Activated B cell treated with CpG ODN at 0.5 μM for 24 hours (primary cell): ENCODE measurements at regions not wholly inside any gene's neighbourhood (a gene's known extent, or its start where the extent isn't known, plus 50 kb on each side); places are given as distances from the start of the nearest gene placed in this dataset.

Experiments used
- ATAC-seq: fragments of 200-7000 bp; cut with Tn5 transposase; one replicate; pipeline ENCODE4 v1.10.0; 2021; ENCODE audit warnings: low read depth, mild to moderate bottlenecking, moderate library complexity
- CTCF ChIA-PET: fragments of 350-600 bp; sonication (Branson Sonifier 250); formaldehyde crosslinking; loops from one replicate; lab custom pipeline; 2021; ENCODE audit warnings: antibody characterized with exemption; lab: Charles Lee
- POLR2A ChIA-PET: fragments of 350-600 bp; sonication (Branson Sonifier 250); formaldehyde crosslinking; loops from one replicate; lab custom pipeline; 2021; ENCODE audit warnings: antibody characterized with exemption; lab: Charles Lee
- DNase-seq: peaks from one replicate; pipeline ENCODE4 v3.0.0; 2022
- H3K27ac Mint-ChIP-seq: one replicate; pipeline ENCODE4 v1.8.0; 2020; ENCODE audit warnings: mixed read lengths
- H3K27me3 Mint-ChIP-seq: one replicate; pipeline ENCODE4 v1.8.0; 2021; ENCODE audit warnings: mixed read lengths
- H3K36me3 Mint-ChIP-seq: one replicate; pipeline ENCODE4 v1.8.0; 2021; ENCODE audit warnings: low read depth, mixed read lengths
- H3K4me1 Mint-ChIP-seq: one replicate; pipeline ENCODE4 v1.8.0; 2021; ENCODE audit warnings: mixed read lengths
- H3K4me3 Mint-ChIP-seq: one replicate; pipeline ENCODE4 v1.8.0; 2020; ENCODE audit warnings: mild to moderate bottlenecking, mixed read lengths
- H3K9me3 Mint-ChIP-seq: one replicate; pipeline ENCODE4 v1.8.0; 2020; ENCODE audit warnings: mixed read lengths
- intact Hi-C: fragments of 100-400 bp; cut with micrococcal nuclease; formaldehyde crosslinking; loops from one replicate; pipeline ENCODE4 v1.15.1; 2024
- TF ChIP-seq, protein P1 (sequence below): fragments of 200-600 bp; IDR thresholded peaks from one replicate; pipeline ENCODE4 v1.8.0; 2022; ENCODE audit warnings: antibody characterized with exemption, mild to moderate bottlenecking

DNA sequence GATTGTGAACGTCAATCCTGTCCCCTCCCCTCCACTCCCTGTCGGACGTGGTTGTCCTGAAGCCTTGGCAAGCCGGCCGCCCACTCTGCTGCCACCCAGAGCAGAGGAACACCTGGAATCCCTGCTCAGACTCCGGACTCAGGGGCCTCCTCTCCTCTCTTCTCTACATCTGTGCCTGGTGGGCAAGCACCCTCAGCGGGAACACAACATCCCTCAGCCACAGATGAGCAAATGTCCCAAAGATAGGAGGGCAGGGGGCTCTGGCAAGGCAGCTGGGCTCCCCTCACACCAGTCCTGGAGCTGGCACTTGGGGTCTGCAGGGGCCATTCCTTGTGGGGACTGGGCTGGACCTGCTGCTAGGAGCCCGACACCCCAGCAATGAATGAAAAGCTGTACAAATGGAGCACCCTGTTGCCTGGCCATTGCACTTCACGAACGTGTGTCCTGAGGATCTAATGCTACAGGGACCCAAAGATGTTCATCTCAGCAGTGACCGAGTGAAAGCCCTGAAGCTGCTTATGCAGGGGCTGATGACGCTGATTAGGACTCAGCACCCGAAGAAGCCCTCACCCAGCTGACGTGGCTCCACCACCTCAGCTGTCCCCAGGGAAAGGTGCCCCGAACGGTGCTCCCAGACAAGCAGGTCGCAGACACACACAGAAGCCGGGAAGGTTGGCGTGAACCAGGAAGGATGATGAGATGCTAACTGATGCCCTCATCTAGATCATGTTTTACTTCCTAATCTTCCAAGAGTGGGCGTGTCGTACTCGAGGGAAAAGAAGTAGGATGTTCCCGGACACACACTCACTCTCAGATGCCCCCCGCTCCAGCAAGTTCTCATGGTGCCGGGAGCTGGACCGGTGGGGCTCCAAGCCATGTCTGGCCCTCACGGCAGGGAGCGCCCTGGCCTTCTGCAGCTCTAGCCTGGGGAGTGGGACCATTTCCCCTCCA is 177.0 kb upstream of the PPP1R26 start:
- CTCF ChIA-PET, result no interaction called here
- intact Hi-C loops, result no loop called here
- Mint-ChIP-seq H3K36me3 (no peaks in the 10 kb centered on the region), H3K27me3 (peaks cover 17% of the 10 kb centered on the region), H3K9me3 (no peaks in the 10 kb centered on the region), H3K4me3 (no peak overlapping the region), H3K27ac (no peak overlapping the region), H3K4me1 (no peaks in the 10 kb centered on the region)
- TF ChIP-seq, protein P1, sequence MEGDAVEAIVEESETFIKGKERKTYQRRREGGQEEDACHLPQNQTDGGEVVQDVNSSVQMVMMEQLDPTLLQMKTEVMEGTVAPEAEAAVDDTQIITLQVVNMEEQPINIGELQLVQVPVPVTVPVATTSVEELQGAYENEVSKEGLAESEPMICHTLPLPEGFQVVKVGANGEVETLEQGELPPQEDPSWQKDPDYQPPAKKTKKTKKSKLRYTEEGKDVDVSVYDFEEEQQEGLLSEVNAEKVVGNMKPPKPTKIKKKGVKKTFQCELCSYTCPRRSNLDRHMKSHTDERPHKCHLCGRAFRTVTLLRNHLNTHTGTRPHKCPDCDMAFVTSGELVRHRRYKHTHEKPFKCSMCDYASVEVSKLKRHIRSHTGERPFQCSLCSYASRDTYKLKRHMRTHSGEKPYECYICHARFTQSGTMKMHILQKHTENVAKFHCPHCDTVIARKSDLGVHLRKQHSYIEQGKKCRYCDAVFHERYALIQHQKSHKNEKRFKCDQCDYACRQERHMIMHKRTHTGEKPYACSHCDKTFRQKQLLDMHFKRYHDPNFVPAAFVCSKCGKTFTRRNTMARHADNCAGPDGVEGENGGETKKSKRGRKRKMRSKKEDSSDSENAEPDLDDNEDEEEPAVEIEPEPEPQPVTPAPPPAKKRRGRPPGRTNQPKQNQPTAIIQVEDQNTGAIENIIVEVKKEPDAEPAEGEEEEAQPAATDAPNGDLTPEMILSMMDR, result no peak
- no peak for DNase-seq
- POLR2A ChIA-PET, result no interaction called here
- no peak for ATAC-seq

DNA sequence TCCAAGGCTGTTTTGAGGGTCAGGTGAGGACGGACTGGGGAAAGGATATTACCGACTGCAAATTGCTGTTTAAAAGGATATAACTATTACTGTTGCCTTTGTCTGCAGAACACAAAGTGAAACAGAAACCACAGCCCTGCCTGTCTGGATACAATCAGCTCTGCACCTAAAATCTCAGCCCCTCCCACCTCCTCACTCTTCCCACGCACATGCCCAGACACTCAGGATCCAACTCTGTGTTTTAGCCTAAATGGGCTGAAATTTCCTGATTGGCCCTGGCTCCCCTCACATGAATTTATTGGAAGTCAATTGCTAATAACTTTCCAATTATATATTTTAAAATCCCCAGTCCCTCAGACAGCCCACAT is 176.3 kb upstream of the PPP1R26 start:
- Mint-ChIP-seq H3K4me3 (no peak overlapping the region), H3K9me3 (no peaks in the 10 kb centered on the region), H3K36me3 (no peaks in the 10 kb centered on the region), H3K4me1 (no peaks in the 10 kb centered on the region), H3K27ac (no peak overlapping the region), H3K27me3 (peaks cover 15% of the 10 kb centered on the region)
- ChIA-PET CTCF (no interaction called here), POLR2A (no interaction called here)
- TF ChIP-seq, protein P1, result no peak
- ATAC-seq, result no peak
- DNase-seq, result no peak
- intact Hi-C loops, result no loop called here

DNA sequence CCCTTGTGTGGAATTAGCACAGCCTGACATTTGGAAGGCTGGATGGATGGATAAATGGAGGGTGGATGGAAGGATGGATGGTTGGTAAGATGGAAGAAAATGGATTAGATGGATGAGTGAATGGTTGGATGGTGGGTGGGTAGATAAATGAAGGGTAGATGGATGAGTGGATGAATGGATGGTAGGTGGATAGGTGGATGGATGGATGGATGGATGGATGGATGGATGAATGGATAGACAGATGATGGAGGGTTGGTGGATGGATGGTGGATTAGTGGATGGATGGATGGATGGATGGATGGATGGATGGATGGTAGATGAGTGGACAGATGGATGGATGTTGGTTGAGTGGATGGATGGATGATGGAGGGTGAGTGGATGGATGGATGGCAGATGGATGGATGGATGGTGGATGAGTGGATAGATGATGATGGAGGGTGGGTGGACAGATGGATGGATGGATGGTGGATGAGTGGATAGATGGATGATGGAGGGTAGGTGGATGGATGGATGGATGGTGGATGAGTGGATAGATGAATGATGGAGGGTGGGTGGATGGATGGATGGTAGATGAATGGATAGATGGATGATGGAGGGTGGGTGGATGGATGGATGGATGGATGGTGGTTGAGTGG is 175.6 kb upstream of the PPP1R26 start:
- DNase-seq, result no peak
- TF ChIP-seq, protein P1, result no peak
- no peaks in the 10 kb centered on the region for H3K4me1 Mint-ChIP-seq
- ChIA-PET CTCF (no interaction called here), POLR2A (no interaction called here)
- H3K27me3 Mint-ChIP-seq, result peaks cover 17% of the 10 kb centered on the region
- no peak overlapping the region for H3K27ac Mint-ChIP-seq
- no peak for ATAC-seq
- H3K9me3 Mint-ChIP-seq, result no peaks in the 10 kb centered on the region
- no peaks in the 10 kb centered on the region for H3K36me3 Mint-ChIP-seq
- H3K4me3 Mint-ChIP-seq, result no peak overlapping the region
- intact Hi-C loops, result no loop called here

DNA sequence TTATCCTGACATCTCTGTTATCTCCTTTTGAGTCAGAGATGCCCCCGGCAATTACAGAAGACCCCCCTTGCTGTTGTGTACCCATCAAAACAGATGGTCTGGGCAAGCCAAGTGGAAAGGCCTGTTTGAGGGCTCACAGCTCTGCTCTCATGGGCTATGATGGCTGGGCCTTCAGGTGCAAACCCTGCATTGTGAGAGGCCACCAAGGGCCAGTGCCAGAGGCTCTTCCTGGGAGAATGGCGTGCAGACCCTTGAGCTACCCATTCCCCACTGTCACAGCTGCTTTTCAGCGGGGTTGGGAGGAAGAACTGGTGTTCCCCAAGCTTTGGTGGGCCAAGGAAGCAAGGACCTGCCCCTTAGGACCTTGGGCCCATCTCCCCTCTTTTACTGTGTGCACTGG is 174.7 kb upstream of the PPP1R26 start:
- H3K4me1 Mint-ChIP-seq, result no peaks in the 10 kb centered on the region
- ATAC-seq (no peak), DNase-seq (no peak)
- H3K4me3 Mint-ChIP-seq, result no peak overlapping the region
- intact Hi-C loops, result no loop called here
- no peaks in the 10 kb centered on the region for H3K9me3 Mint-ChIP-seq
- no peaks in the 10 kb centered on the region for H3K36me3 Mint-ChIP-seq
- ChIA-PET CTCF (no interaction called here), POLR2A (no interaction called here)
- TF ChIP-seq, protein P1, result no peak
- H3K27me3 Mint-ChIP-seq, result peaks cover 20% of the 10 kb centered on the region
- no peak overlapping the region for H3K27ac Mint-ChIP-seq

DNA sequence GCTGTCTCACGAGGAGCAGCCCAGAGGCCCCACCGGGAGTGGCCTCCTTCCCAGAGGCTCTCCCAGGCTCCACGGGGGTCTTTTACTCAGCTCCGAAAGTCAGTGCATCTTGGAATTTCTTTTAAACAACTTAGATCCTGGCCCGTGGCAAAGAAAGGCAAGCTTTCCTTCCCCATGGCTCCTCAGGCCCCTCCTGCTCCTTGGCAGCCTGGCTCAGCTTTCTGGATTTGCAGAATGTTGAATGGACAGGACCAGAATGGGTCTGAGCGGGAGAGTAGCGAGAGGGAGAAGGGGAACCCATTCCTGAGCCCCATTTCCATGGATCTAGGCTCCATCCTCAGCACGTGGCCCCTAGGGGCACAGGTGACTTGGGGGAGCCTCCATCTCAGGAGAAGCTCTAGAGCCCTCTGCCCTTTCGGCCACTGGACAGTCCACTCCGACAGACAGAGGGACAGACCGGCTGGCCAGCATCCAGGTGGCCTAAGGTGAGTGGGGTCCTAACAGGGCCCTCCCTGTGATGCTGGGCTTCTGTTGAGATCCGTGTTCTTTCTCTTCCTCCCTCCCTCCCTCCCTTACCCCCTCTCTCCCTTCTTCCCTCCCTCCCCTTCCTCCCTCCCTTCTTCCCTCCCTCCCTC is 173.9 kb upstream of the PPP1R26 start:
- H3K9me3 Mint-ChIP-seq, result no peaks in the 10 kb centered on the region
- no peak overlapping the region for H3K27ac Mint-ChIP-seq
- no peaks in the 10 kb centered on the region for H3K4me1 Mint-ChIP-seq
- DNase-seq (no peak), ATAC-seq (no peak)
- TF ChIP-seq, protein P1, result no peak
- no peaks in the 10 kb centered on the region for H3K36me3 Mint-ChIP-seq
- peaks cover 19% of the 10 kb centered on the region for H3K27me3 Mint-ChIP-seq
- CTCF ChIA-PET, result no interaction called here
- POLR2A ChIA-PET, result no interaction called here
- intact Hi-C loops, result no loop called here
- H3K4me3 Mint-ChIP-seq, result no peak overlapping the region
